LNCaP clone FGC (cell line): ENCODE measurements at regions not wholly inside any gene's neighbourhood (a gene's known extent, or its start where the extent isn't known, plus 50 kb on each side); places are given as distances from the start of the nearest gene placed in this dataset.
A peak's percentile ranks its signal among the peaks of the same experiment; 100 is the strongest.

Experiments
- DNase-seq: peaks from one replicate; pipeline ENCODE4 v3.0.0-alpha.2; 2011; ENCODE audit warnings: low read depth
- H3K4me3 ChIP-seq: 2 replicates; pipeline ENCODE4 v1.5.1; 2011; ENCODE audit warnings: mild to moderate bottlenecking, low read depth, low read length, control low read depth
- TF ChIP-seq, protein P1 (sequence below): IDR thresholded peaks from 2 replicates; pipeline ENCODE4 v1.5.1; 2012; ENCODE audit warnings: mild to moderate bottlenecking; ENCODE audit not compliant: control insufficient read depth, insufficient read depth; ENCODE audit errors: extremely low read depth

DNA sequence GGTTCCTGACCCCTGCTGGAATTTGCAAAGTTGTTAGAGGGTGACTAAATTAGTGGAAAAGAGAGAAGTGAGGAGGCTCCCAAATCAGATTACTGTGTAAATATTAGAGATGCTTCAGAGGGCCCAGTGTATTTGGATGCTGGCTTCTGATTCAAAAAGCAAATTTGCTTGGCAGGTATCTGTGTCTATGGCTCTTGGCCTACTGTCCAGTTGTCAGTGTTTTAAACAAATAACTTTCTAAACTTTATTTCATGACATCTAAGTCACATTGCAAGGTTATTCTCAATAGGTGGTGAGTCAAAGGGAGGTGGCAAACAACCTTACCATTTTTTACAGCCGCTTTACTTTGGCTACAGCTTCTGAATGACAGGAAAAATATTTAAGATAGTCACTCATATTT lies 720.1 kb downstream of the KCNA4 start:
- DNase-seq, result no peak
- H3K4me3 ChIP-seq, result no peak overlapping the region
- TF ChIP-seq, protein P1, sequence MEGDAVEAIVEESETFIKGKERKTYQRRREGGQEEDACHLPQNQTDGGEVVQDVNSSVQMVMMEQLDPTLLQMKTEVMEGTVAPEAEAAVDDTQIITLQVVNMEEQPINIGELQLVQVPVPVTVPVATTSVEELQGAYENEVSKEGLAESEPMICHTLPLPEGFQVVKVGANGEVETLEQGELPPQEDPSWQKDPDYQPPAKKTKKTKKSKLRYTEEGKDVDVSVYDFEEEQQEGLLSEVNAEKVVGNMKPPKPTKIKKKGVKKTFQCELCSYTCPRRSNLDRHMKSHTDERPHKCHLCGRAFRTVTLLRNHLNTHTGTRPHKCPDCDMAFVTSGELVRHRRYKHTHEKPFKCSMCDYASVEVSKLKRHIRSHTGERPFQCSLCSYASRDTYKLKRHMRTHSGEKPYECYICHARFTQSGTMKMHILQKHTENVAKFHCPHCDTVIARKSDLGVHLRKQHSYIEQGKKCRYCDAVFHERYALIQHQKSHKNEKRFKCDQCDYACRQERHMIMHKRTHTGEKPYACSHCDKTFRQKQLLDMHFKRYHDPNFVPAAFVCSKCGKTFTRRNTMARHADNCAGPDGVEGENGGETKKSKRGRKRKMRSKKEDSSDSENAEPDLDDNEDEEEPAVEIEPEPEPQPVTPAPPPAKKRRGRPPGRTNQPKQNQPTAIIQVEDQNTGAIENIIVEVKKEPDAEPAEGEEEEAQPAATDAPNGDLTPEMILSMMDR, result no peak

DNA sequence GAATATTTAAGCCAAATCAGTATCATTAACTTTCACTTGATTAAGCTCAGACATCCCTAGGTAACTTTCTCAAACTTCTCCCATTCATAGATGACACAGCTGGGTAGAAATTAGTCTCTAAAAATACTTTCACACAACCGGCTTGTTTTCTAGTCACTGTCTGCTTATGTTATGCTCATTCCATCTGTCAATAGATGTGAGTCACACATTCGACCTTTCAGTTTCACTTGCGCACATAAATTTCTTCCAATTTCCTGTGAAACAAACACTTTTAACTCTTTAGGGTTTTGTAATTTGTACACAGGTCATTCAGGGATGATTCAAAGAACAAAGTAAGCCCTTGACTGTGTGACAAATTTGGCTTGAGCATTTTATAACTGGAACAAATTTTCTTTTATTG lies 723.0 kb downstream of the KCNA4 start:
- DNase-seq, result no peak

DNA sequence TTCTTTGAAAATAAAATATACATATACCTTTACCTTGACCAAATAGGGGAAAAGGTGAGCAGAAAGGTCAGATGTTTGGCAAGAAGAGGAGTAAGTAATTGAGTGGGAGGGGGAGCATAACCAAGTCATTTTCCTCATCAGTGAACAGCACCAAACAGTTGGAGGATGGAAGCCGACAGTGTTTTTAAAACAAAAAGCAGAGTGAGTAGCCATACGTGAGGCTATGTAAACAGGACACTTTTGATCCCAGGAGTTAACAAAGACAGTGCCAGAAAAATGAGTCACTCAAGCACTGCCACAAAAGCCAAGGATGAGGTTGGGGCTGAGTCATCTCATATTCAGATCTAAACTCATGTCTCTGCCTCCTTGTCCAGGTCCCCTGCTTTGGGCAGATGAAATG lies 734.7 kb downstream of the KCNA4 start:
- no peak overlapping the region for H3K4me3 ChIP-seq
- TF ChIP-seq, protein P1, result no peak
- DNase-seq, result peak; percentile 6

More for the DNA sequence above, 723.0 kb downstream of the KCNA4 start:
- TF ChIP-seq, protein P1, result no peak
- no peak overlapping the region for H3K4me3 ChIP-seq

DNA sequence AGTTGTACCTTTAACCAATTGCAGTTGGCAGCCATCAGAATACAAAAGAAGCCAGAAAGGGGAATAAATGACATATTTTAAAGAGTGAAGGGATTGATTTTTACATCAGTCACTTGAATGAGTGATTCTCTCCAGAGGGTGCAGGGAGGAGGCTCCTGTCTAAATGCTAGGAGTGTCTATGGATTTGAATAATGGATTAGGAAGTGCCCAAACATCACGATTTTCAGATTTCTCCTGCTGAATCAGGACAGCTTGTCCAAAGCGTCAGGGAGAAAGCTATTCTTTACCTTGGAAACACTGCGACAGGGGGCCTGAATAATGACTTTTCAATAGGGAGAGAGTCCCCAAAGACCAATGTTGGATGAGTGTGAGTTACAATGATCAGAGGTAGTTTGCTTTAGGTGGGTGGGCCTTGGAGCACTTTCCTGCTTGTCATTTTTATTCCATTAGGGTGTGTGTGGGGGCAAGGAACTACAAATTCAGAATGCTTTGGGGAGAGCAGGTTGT lies 735.5 kb downstream of the KCNA4 start:
- TF ChIP-seq, protein P1, result no peak
- DNase-seq, result no peak
- no peak overlapping the region for H3K4me3 ChIP-seq

DNA sequence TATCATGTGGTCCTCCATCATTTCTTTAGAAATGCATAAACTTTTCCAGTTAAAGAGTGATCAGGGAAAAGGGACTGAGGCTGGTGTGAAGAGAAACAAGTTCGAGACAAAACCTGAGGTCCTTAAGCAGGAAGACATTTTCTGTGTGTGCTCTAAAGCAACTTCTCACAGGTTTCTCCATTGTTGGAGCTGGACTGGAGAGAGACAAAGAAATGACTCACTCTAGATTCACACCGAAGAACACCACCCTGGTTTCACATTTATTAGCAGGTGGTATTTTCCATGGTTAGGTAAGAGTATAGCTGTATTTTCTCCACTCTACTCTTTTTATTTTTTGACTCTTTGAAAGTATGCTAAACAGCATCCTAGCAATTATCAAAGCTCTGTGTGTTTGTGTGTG lies 736.4 kb downstream of the KCNA4 start:
- no peak for DNase-seq
- H3K4me3 ChIP-seq, result no peak overlapping the region
- TF ChIP-seq, protein P1, result no peak

DNA sequence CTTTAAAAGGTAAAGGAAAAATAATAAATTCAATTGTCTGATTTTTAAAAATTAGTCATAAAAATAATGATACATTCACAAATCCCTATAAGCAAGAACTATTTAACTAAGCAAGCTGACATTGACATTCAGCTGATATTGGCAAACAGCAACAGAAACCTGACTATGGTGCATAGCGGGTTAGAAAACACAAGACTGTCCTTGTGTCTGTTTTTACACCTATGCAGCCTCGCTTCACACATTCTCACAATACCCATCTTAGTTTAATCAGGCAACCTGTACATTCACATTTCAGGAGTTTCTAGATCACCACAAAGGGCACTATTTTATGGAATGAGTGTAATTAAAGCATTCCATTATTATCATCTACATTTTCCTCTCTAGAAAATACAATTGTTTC lies 737.1 kb downstream of the KCNA4 start:
- H3K4me3 ChIP-seq, result no peak overlapping the region
- TF ChIP-seq, protein P1, result no peak
- no peak for DNase-seq

DNA sequence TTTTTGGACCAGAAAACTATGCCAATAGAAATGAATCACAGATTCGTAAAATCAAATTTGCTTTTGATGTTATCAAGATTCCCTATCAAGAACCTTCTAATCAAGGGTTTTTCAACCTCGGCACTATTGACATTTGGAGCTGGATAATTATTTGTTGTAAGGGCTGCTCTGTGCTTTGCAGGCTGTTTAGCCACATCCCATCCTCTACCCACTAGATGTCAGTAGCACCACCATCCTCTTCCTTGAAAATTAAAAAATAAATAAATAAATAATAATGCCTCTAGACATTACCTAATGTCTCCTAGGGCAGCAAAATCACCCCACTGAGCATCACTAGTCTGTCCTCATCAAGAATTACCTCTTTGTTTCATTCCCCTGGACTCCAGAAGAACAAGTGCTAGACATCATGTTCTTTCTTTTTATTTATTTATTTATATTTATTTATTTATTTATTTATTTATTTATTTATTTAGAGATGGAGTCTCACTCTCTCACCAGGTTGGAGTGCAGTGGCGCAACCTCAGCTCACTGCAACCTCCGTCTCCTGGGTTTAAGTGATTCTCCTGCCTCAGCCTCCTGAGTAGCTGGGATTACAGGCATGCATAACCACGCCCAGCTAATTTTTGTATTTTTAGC lies 744.7 kb downstream of the KCNA4 start:
- TF ChIP-seq, protein P1, result peak; percentile 40
- DNase-seq, result no peak
- H3K4me3 ChIP-seq, result no peak overlapping the region
